Neural progenitor cell (in vitro differentiated cells): ENCODE measurements at regions not wholly inside any gene's neighbourhood (a gene's known extent, or its start where the extent isn't known, plus 50 kb on each side); places are given as distances from the start of the nearest gene placed in this dataset.

Source experiments
- DNase-seq: peaks from one replicate; pipeline ENCODE4 v3.0.0-alpha.2; 2016; ENCODE audit warnings: low spot score
- H2AFZ ChIP-seq: fragments of 200-600 bp; sonication (generic); replicated peaks from 2 replicates; pipeline ENCODE4 v1.6.1; 2016; ENCODE audit warnings: antibody characterized with exemption
- H3F3A ChIP-seq: fragments of 200-600 bp; sonication (generic); 2 replicates; pipeline ENCODE4 v1.6.1; 2016; ENCODE audit warnings: antibody characterized with exemption, low read depth
- H3K27ac ChIP-seq: fragments of 200-600 bp; sonication (generic); 2 replicates; pipeline ENCODE4 v1.5.1; 2016; ENCODE audit warnings: mild to moderate bottlenecking
- H3K27me3 ChIP-seq: fragments of 200-600 bp; sonication (generic); 2 replicates; pipeline ENCODE4 v1.6.1; 2016; ENCODE audit warnings: mild to moderate bottlenecking, moderate library complexity
- H3K36me3 ChIP-seq: fragments of 200-600 bp; sonication (generic); 2 replicates; pipeline ENCODE4 v1.5.1; 2016
- H3K4me1 ChIP-seq: fragments of 200-600 bp; sonication (generic); 2 replicates; pipeline ENCODE4 v1.6.1; 2016; ENCODE audit warnings: mixed run types
- H3K4me2 ChIP-seq: fragments of 200-600 bp; sonication (generic); 2 replicates; pipeline ENCODE4 v1.6.1; 2016
- H3K4me3 ChIP-seq: fragments of 200-600 bp; sonication (generic); 2 replicates; pipeline ENCODE4 v1.5.1; 2016
- H3K79me2 ChIP-seq: fragments of 200-600 bp; sonication (generic); 2 replicates; pipeline ENCODE4 v1.6.1; 2016; ENCODE audit warnings: low read depth
- H3K9ac ChIP-seq: fragments of 200-600 bp; sonication (generic); 2 replicates; pipeline ENCODE4 v1.6.1; 2016
- H3K9me3 ChIP-seq: fragments of 200-600 bp; sonication (generic); 2 replicates; pipeline ENCODE4 v1.5.1; 2016; ENCODE audit warnings: low read depth
- H4K20me1 ChIP-seq: fragments of 200-600 bp; sonication (generic); 2 replicates; pipeline ENCODE4 v1.6.1; 2016; ENCODE audit warnings: low read depth
- H3K27ac Mint-ChIP-seq: 3 replicates; pipeline ENCODE4 v1.8.0; 2021; ENCODE audit warnings: mixed read lengths
- H3K27me3 Mint-ChIP-seq: 2 replicates; pipeline ENCODE4 v1.8.0; 2022; ENCODE audit warnings: low read depth, mild to moderate bottlenecking, inconsistent platforms, moderate library complexity, mixed read lengths; ENCODE audit not compliant: insufficient read depth
- H3K36me3 Mint-ChIP-seq: 3 replicates; pipeline ENCODE4 v1.8.0; 2021; ENCODE audit warnings: mixed read lengths
- H3K4me1 Mint-ChIP-seq: 3 replicates; pipeline ENCODE4 v1.8.0; 2021; ENCODE audit warnings: mixed read lengths
- H3K4me3 Mint-ChIP-seq: 3 replicates; pipeline ENCODE4 v1.8.0; 2021; ENCODE audit warnings: mild to moderate bottlenecking, moderate library complexity, mixed read lengths
- H3K9me3 Mint-ChIP-seq: 3 replicates; pipeline ENCODE4 v1.8.0; 2020; ENCODE audit warnings: mixed read lengths
- CTCF ChIP-seq: fragments of 200-600 bp; sonication (generic); IDR thresholded peaks from 2 replicates; pipeline ENCODE4 v1.5.1; 2017; ENCODE audit warnings: antibody characterized with exemption, mild to moderate bottlenecking
- EZH2 ChIP-seq: fragments of 200-600 bp; sonication (generic); IDR thresholded peaks from 2 replicates; pipeline ENCODE4 v1.6.1; 2017; ENCODE audit warnings: antibody characterized with exemption, mild to moderate bottlenecking, moderate library complexity
- EZH2phosphoT487 ChIP-seq: fragments of 200-600 bp; sonication (generic); IDR thresholded peaks from 2 replicates; pipeline ENCODE4 v1.6.1; 2017; ENCODE audit warnings: antibody characterized with exemption

- no peak overlapping the region for H3K4me3 Mint-ChIP-seq
- H3K27me3 Mint-ChIP-seq: no peaks in the 10 kb centered on the region
- H3K79me2 ChIP-seq: no peaks in the 10 kb centered on the region
- no peak for TF ChIP-seq CTCF
- H2AFZ ChIP-seq: no peak overlapping the region
- no peak overlapping the region for H3K4me2 ChIP-seq
- DNase-seq: no peak
- no peak overlapping the region for H3K27ac Mint-ChIP-seq
- no peaks in the 10 kb centered on the region for H3K4me1 Mint-ChIP-seq
- H3K4me1 ChIP-seq: no peaks in the 10 kb centered on the region
- H3K9ac ChIP-seq: no peak overlapping the region
- H3K36me3 Mint-ChIP-seq: no peaks in the 10 kb centered on the region
- H3K9me3 Mint-ChIP-seq: no peaks in the 10 kb centered on the region
- H3K36me3 ChIP-seq: no peaks in the 10 kb centered on the region
- H3K27ac ChIP-seq: no peak overlapping the region
- no peaks in the 10 kb centered on the region for H4K20me1 ChIP-seq
- H3F3A ChIP-seq: no peaks in the 10 kb centered on the region
- H3K4me3 ChIP-seq: no peak overlapping the region
- H3K27me3 ChIP-seq: no peaks in the 10 kb centered on the region
- no peaks in the 10 kb centered on the region for H3K9me3 ChIP-seq
Observed at GRCh38 chr5:167413506-167413905, 877.9 kb upstream of the WWC1 start.

DNA sequence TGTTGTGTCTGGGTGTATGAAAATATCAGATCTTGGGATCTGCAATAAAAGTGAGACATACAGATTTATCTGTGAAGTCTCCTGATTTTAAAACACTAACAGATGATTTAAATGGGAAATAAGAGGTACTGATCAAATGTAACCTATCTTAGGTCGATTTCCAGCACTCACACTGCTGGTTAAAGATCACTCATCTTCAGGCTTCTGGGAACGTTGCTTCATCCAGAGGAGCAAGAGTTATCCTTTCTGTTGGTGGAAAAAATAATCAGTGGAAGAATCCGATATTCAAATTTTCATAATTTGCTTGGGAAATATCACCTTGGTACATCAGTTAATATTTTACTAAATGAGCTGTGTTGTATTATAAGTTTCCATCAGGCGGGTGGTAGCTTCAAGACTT lies 876.8 kb upstream of the WWC1 start:
- Histone ChIP-seq H3K36me3 (no peaks in the 10 kb centered on the region), H3F3A (no peaks in the 10 kb centered on the region), H3K79me2 (no peaks in the 10 kb centered on the region), H3K4me2 (no peak overlapping the region), H3K27me3 (no peaks in the 10 kb centered on the region), H4K20me1 (no peaks in the 10 kb centered on the region), H3K27ac (no peak overlapping the region), H3K9me3 (no peaks in the 10 kb centered on the region), H2AFZ (no peak overlapping the region), H3K4me1 (no peaks in the 10 kb centered on the region), H3K4me3 (no peak overlapping the region), H3K9ac (no peak overlapping the region)
- H3K27ac Mint-ChIP-seq: no peak overlapping the region
- H3K4me1 Mint-ChIP-seq: no peaks in the 10 kb centered on the region
- H3K9me3 Mint-ChIP-seq: no peaks in the 10 kb centered on the region
- no peaks in the 10 kb centered on the region for H3K36me3 Mint-ChIP-seq
- H3K4me3 Mint-ChIP-seq: no peak overlapping the region
- no peak for DNase-seq
- TF ChIP-seq EZH2 (no peak), EZH2phosphoT487 (no peak), CTCF (no peak)
- H3K27me3 Mint-ChIP-seq: no peaks in the 10 kb centered on the region

- no peak overlapping the region for H3K27ac Mint-ChIP-seq
- no peak for TF ChIP-seq CTCF
- TF ChIP-seq EZH2: no peak
- no peak for TF ChIP-seq EZH2phosphoT487
- Histone ChIP-seq H3K27me3 (no peaks in the 10 kb centered on the region), H3K27ac (no peak overlapping the region), H3F3A (no peaks in the 10 kb centered on the region), H3K9me3 (no peaks in the 10 kb centered on the region), H4K20me1 (no peaks in the 10 kb centered on the region), H3K4me3 (no peak overlapping the region), H3K79me2 (no peaks in the 10 kb centered on the region), H3K4me1 (no peaks in the 10 kb centered on the region), H2AFZ (no peak overlapping the region), H3K36me3 (no peaks in the 10 kb centered on the region), H3K4me2 (no peak overlapping the region), H3K9ac (no peak overlapping the region)
- H3K36me3 Mint-ChIP-seq: no peaks in the 10 kb centered on the region
- no peaks in the 10 kb centered on the region for H3K4me1 Mint-ChIP-seq
- no peak overlapping the region for H3K4me3 Mint-ChIP-seq
- H3K27me3 Mint-ChIP-seq: no peaks in the 10 kb centered on the region
- no peak for DNase-seq
- H3K9me3 Mint-ChIP-seq: no peaks in the 10 kb centered on the region
Observed at GRCh38 chr5:167415779-167416746, 875.4 kb upstream of the WWC1 start.
